ENCODE measurements at regions not wholly inside any gene's neighbourhood (a gene's known extent, or its start where the extent isn't known, plus 50 kb on each side); places are given as distances from the start of the nearest gene placed in this dataset.

DNA sequence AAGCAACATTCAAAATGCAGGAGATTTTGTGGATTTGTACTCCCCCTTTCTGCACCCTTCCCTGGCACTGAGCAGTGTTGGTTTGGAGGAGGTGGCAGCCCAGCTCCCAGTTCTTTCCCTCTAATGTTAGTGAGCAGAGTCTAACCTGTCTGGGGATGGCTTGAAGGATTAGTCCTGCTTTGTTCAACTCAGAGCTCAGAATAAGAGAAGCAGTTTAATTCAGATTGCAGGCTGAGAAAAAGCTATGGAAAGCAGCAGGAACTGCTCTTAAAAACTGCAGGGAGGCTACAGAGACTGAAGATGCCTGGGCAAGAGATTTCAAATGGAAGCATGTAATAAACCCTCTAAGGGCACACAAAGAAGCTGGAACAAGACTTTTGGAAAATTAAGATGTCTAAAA lies 223.4 kb upstream of the GGTLC1 start:
- Histone ChIP-seq H3K36me3 (ENCODE audit: low read depth, low read length) (no peaks in the 10 kb centered on the region), H3F3A (ENCODE audit: low read length, unreplicated experiment) (no peaks in the 10 kb centered on the region), H3K9me2 (replicated peaks; ENCODE audit: low read length) (no peaks in the 10 kb centered on the region), H4K20me1 (ENCODE audit: low read length) (no peaks in the 10 kb centered on the region), H3K4me2 (ENCODE audit: low read length) (no peak overlapping the region), H3K27ac (ENCODE audit: low read length) (no peak overlapping the region), H3K9me3 (ENCODE audit: low read length) (no peaks in the 10 kb centered on the region), H3K4me1 (ENCODE audit: insufficient read depth, low read length) (no peaks in the 10 kb centered on the region), H3K27me3 (ENCODE audit: low read length) (peaks cover 24% of the 10 kb centered on the region), H3K9ac (ENCODE audit: low read length) (no peak overlapping the region), H2AFZ (ENCODE audit: low read length) (no peak overlapping the region), H3K4me3 (ENCODE audit: low read length) (no peak overlapping the region), H3K79me2 (ENCODE audit: low read length) (no peaks in the 10 kb centered on the region)
- no peak for TF ChIP-seq EZH2 (IDR thresholded peaks at IDR 0.05; ENCODE audit: low read length, unreplicated experiment)
- TF ChIP-seq, protein P1, sequence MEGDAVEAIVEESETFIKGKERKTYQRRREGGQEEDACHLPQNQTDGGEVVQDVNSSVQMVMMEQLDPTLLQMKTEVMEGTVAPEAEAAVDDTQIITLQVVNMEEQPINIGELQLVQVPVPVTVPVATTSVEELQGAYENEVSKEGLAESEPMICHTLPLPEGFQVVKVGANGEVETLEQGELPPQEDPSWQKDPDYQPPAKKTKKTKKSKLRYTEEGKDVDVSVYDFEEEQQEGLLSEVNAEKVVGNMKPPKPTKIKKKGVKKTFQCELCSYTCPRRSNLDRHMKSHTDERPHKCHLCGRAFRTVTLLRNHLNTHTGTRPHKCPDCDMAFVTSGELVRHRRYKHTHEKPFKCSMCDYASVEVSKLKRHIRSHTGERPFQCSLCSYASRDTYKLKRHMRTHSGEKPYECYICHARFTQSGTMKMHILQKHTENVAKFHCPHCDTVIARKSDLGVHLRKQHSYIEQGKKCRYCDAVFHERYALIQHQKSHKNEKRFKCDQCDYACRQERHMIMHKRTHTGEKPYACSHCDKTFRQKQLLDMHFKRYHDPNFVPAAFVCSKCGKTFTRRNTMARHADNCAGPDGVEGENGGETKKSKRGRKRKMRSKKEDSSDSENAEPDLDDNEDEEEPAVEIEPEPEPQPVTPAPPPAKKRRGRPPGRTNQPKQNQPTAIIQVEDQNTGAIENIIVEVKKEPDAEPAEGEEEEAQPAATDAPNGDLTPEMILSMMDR (conservative IDR thresholded peaks at IDR 0.05; ENCODE audit: low read depth, low read length): no peak
- no TSS peak for BruUV-seq (replicated peaks)
- ChIA-PET POLR2A (ENCODE audit: unreplicated experiment) (no interaction called here), CTCF (no interaction called here)
- no peak for DNase-seq
- no peak for ATAC-seq
- intact Hi-C loops (cut with micrococcal nuclease): no loop called here

DNA sequence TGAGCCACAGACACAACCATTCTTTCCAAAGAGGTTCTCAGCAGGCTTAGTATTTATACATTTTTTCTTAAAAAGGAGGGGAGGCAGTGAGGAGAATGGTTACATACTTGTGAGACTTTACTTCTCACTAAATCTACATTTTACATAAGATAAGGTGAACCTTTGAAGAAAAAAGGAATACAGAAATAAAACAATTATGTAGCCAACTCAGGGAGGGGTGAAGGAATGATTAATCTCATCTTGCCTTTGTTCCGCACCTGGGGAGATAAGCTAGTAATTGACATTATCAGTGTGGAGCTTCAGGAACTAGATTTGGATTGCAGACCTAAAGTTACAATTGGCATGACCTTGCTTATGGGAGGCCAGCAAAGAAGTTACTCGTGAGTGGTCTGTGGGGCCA lies 221.8 kb upstream of the GGTLC1 start:
- ATAC-seq: no peak
- H3K4me3 ChIP-seq (ENCODE audit: low read length): no peak overlapping the region
- no peaks in the 10 kb centered on the region for H4K20me1 ChIP-seq (ENCODE audit: low read length)
- no peaks in the 10 kb centered on the region for H3K9me3 ChIP-seq (ENCODE audit: low read length)
- CTCF ChIA-PET: no interaction called here
- no peak overlapping the region for H3K9ac ChIP-seq (ENCODE audit: low read length)
- H2AFZ ChIP-seq (ENCODE audit: low read length): no peak overlapping the region
- intact Hi-C loops (cut with micrococcal nuclease): no loop called here
- H3K4me1 ChIP-seq (ENCODE audit: insufficient read depth, low read length): no peaks in the 10 kb centered on the region
- H3F3A ChIP-seq (ENCODE audit: low read length, unreplicated experiment): no peaks in the 10 kb centered on the region
- no peaks in the 10 kb centered on the region for H3K36me3 ChIP-seq (ENCODE audit: low read depth, low read length)
- H3K9me2 ChIP-seq (replicated peaks; ENCODE audit: low read length): no peaks in the 10 kb centered on the region
- TF ChIP-seq, protein P1 (conservative IDR thresholded peaks at IDR 0.05; ENCODE audit: low read depth, low read length): no peak
- TF ChIP-seq EZH2phosphoT487 (IDR thresholded peaks at IDR 0.05; ENCODE audit: borderline replicate concordance, low read length) (no peak), EZH2 (IDR thresholded peaks at IDR 0.05; ENCODE audit: low read length, unreplicated experiment) (no peak)
- POLR2A ChIA-PET (ENCODE audit: unreplicated experiment): no interaction called here
- no peak overlapping the region for H3K4me2 ChIP-seq (ENCODE audit: low read length)
- BruUV-seq (replicated peaks): no TSS peak
- DNase-seq: no peak
- H3K27me3 ChIP-seq (ENCODE audit: low read length): peaks cover 24% of the 10 kb centered on the region
- no peak overlapping the region for H3K27ac ChIP-seq (ENCODE audit: low read length)
- H3K79me2 ChIP-seq (ENCODE audit: low read length): no peaks in the 10 kb centered on the region

DNA sequence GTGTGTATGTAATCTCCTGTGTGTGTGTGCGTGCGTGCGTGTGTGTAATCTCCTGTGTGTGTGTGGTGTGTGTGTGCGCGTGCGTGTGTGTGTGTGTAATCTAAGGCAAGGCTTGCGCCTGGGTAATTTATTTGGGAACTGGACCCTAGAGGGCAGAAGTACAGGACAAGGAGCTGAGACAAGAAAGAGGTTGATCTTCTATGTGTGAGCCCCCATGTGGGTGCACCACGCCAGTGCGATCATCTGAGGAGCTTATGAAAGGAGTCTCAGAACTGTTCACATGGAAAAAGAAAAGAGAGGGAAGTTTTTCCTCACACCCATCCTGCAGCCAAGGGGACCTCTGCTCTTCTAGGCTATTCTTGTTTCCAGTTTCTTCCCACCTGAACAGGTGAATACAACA lies 220.1 kb upstream of the GGTLC1 start:
- H3K36me3 ChIP-seq (ENCODE audit: low read depth, low read length): no peaks in the 10 kb centered on the region
- peaks cover 24% of the 10 kb centered on the region for H3K27me3 ChIP-seq (ENCODE audit: low read length)
- no peak overlapping the region for H3K4me3 ChIP-seq (ENCODE audit: low read length)
- H3F3A ChIP-seq (ENCODE audit: low read length, unreplicated experiment): no peaks in the 10 kb centered on the region
- no TSS peak for BruUV-seq (replicated peaks)
- H3K4me2 ChIP-seq (ENCODE audit: low read length): no peak overlapping the region
- ChIA-PET CTCF (no interaction called here), POLR2A (ENCODE audit: unreplicated experiment) (no interaction called here)
- no peaks in the 10 kb centered on the region for H3K4me1 ChIP-seq (ENCODE audit: insufficient read depth, low read length)
- H2AFZ ChIP-seq (ENCODE audit: low read length): no peak overlapping the region
- intact Hi-C loops (cut with micrococcal nuclease): no loop called here
- no peak for TF ChIP-seq EZH2phosphoT487 (IDR thresholded peaks at IDR 0.05; ENCODE audit: borderline replicate concordance, low read length)
- TF ChIP-seq, protein P1 (conservative IDR thresholded peaks at IDR 0.05; ENCODE audit: low read depth, low read length): no peak; the same call in 1 of the 2 replicates
- TF ChIP-seq EZH2 (IDR thresholded peaks at IDR 0.05; ENCODE audit: low read length, unreplicated experiment): no peak
- H3K27ac ChIP-seq (ENCODE audit: low read length): no peak overlapping the region
- no peaks in the 10 kb centered on the region for H3K9me3 ChIP-seq (ENCODE audit: low read length)
- ATAC-seq (no peak), DNase-seq (peak; percentile 34)
- no peaks in the 10 kb centered on the region for H3K79me2 ChIP-seq (ENCODE audit: low read length)
- H3K9ac ChIP-seq (ENCODE audit: low read length): no peak overlapping the region
- no peaks in the 10 kb centered on the region for H3K9me2 ChIP-seq (replicated peaks; ENCODE audit: low read length)
- H4K20me1 ChIP-seq (ENCODE audit: low read length): no peaks in the 10 kb centered on the region
